ENCODE measurements at regions not wholly inside any gene's neighbourhood (a gene's known extent, or its start where the extent isn't known, plus 50 kb on each side); places are given as distances from the start of the nearest gene placed in this dataset.

GRCh38 chr2:139353874-139354273, 573.7 kb upstream of the NXPH2 start:
- TF ChIP-seq CTCF (IDR thresholded peaks at IDR 0.05; ENCODE audit: low read length): no peak
- no peak for TF ChIP-seq EZH2 (IDR thresholded peaks at IDR 0.05; ENCODE audit: borderline replicate concordance, low read length)

Data from OCI-LY1 (cell line).